Esophagus (tissue), 2 donors: ENCODE measurements at regions not wholly inside any gene's neighbourhood (a gene's known extent, or its start where the extent isn't known, plus 50 kb on each side); places are given as distances from the start of the nearest gene placed in this dataset.
"Not testable (repeated sequence)": the region's sequence is repeated elsewhere in the genome, so short reads cannot be mapped to it uniquely, and the experiment has no call there.

Experiments
- H3K27ac ChIP-seq, 2 donors: one replicate each; pipeline ENCODE4 v1.5.1; 2013; ENCODE audit warnings: low read depth in 2 of 2, mild to moderate bottlenecking in 2 of 2, inconsistent platforms in 1 of 2, low read length in 1 of 2, moderate library complexity in 1 of 2
- H3K27me3 ChIP-seq, 2 donors: one replicate each; pipeline ENCODE4 v1.6.1; 2013; ENCODE audit warnings: low read length in 2 of 2, control low read depth in 1 of 2, mild to moderate bottlenecking in 1 of 2; ENCODE audit not compliant: insufficient read depth in 2 of 2, control insufficient read depth in 1 of 2
- H3K36me3 ChIP-seq, 2 donors: one replicate each; pipeline ENCODE4 v1.6.1; 2013; ENCODE audit warnings: low read length in 1 of 2; ENCODE audit not compliant: control insufficient read depth in 2 of 2, insufficient read depth in 2 of 2
- H3K4me1 ChIP-seq, 2 donors: one replicate each; pipeline ENCODE4 v1.6.1; 2013; ENCODE audit warnings: low read length in 1 of 2; ENCODE audit not compliant: control insufficient read depth in 2 of 2, insufficient read depth in 2 of 2
- H3K4me3 ChIP-seq, 2 donors: one replicate each; pipeline ENCODE4 v1.5.1; 2013; ENCODE audit warnings: low read length in 2 of 2, mild to moderate bottlenecking in 2 of 2, low read depth in 1 of 2, moderate library complexity in 1 of 2
- H3K9me3 ChIP-seq, 2 donors: one replicate each; pipeline ENCODE4 v1.6.1; 2013; ENCODE audit warnings: mild to moderate bottlenecking in 2 of 2, low read depth in 1 of 2, low read length in 1 of 2, moderate library complexity in 1 of 2; ENCODE audit not compliant: control insufficient read depth in 2 of 2, insufficient read depth in 1 of 2
- WGBS, 2 donors: extraction: QIAGEN DNeasy Blood & Tissue Kit; methylation state at CpG; one replicate each; pipeline ENCODE4 v1.1.7; 2013; 5-methylcytosine and 5-hydroxymethylcytosine counted together
- donor health status: healthy with polysubstance abuse.
- donor health status: Bipolar disorder and iron deficiency.

- H3K4me1 ChIP-seq = no peaks in the 10 kb centered on the region
- H3K36me3 ChIP-seq = no peaks in the 10 kb centered on the region
- no peak overlapping the region for H3K27ac ChIP-seq
- no peaks in the 10 kb centered on the region for H3K27me3 ChIP-seq
- H3K9me3 ChIP-seq = no peaks in the 10 kb centered on the region
- WGBS, 2 donors = 17 to 27% methylated on average over 1 of the region's 1 CpG
- H3K4me3 ChIP-seq = no peak overlapping the region
Observed at GRCh38 chr6:80789912-80790570, 683.6 kb downstream of the BCKDHB start.

GRCh38 chr6:80783271-80783670 lies 676.8 kb downstream of the BCKDHB start:
- H3K9me3 ChIP-seq, H3K27ac ChIP-seq, H3K36me3 ChIP-seq, H3K4me1 ChIP-seq, H3K27me3 ChIP-seq, H3K4me3 ChIP-seq: not testable (repeated sequence)
- 90 to 92% methylated on average over 12 of the region's 12 CpGs for WGBS, 2 donors

GRCh38 chr6:80771941-80772340 lies 665.5 kb downstream of the BCKDHB start:
- Histone ChIP-seq H3K36me3 (no peaks in the 10 kb centered on the region), H3K27ac (no peak overlapping the region), H3K4me3 (no peak overlapping the region), H3K27me3 (no peaks in the 10 kb centered on the region), H3K9me3 (no peaks in the 10 kb centered on the region), H3K4me1 (no peaks in the 10 kb centered on the region)
- 19 to 28% methylated on average over 2 of the region's 2 CpGs for WGBS, 2 donors

- Histone ChIP-seq H3K9me3 (no peaks in the 10 kb centered on the region), H3K4me1 (no peaks in the 10 kb centered on the region), H3K4me3 (no peak overlapping the region), H3K27ac (no peak overlapping the region), H3K27me3 (no peaks in the 10 kb centered on the region), H3K36me3 (no peaks in the 10 kb centered on the region)
- 43 to 46% methylated on average over 1 of the region's 1 CpG for WGBS, 2 donors
Observed at GRCh38 chr6:80769106-80769505, 662.6 kb downstream of the BCKDHB start.

GRCh38 chr6:80767808-80768207 lies 661.3 kb downstream of the BCKDHB start:
- WGBS, 2 donors = 24 to 57% methylated on average over 2 of the region's 2 CpGs
- Histone ChIP-seq H3K4me3 (no peak overlapping the region), H3K9me3 (no peaks in the 10 kb centered on the region), H3K36me3 (no peaks in the 10 kb centered on the region), H3K4me1 (no peaks in the 10 kb centered on the region), H3K27ac (no peak overlapping the region), H3K27me3 (no peaks in the 10 kb centered on the region)

GRCh38 chr6:80744213-80744612 lies 637.7 kb downstream of the BCKDHB start:
- Histone ChIP-seq H3K4me1 (no peaks in the 10 kb centered on the region), H3K4me3 (no peak overlapping the region), H3K9me3 (no peaks in the 10 kb centered on the region), H3K36me3 (no peaks in the 10 kb centered on the region), H3K27ac (no peak overlapping the region), H3K27me3 (no peaks in the 10 kb centered on the region)

- Histone ChIP-seq H3K4me1 (no peaks in the 10 kb centered on the region), H3K9me3 (no peaks in the 10 kb centered on the region), H3K27me3 (no peaks in the 10 kb centered on the region), H3K36me3 (no peaks in the 10 kb centered on the region), H3K27ac (no peak overlapping the region), H3K4me3 (no peak overlapping the region)
- WGBS, 2 donors = 27 to 41% methylated on average over 2 of the region's 2 CpGs
Observed at GRCh38 chr6:80742481-80742880, 636.0 kb downstream of the BCKDHB start.

- no peak overlapping the region for H3K4me3 ChIP-seq
- 36 to 56% methylated on average over 2 of the region's 2 CpGs for WGBS, 2 donors
Observed at GRCh38 chr6:80733641-80734040, 627.2 kb downstream of the BCKDHB start.

GRCh38 chr6:80728830-80729229 lies 622.4 kb downstream of the BCKDHB start:
- Histone ChIP-seq H3K27me3 (no peaks in the 10 kb centered on the region), H3K27ac (no peak overlapping the region), H3K4me3 (no peak overlapping the region), H3K9me3 (no peaks in the 10 kb centered on the region), H3K4me1 (no peaks in the 10 kb centered on the region), H3K36me3 (no peaks in the 10 kb centered on the region)
- 43 to 57% methylated on average over 1 of the region's 1 CpG for WGBS, 2 donors

More at GRCh38 chr6:80733641-80734040, 627.2 kb downstream of the BCKDHB start:
- no peaks in the 10 kb centered on the region for H3K27me3 ChIP-seq
- H3K36me3 ChIP-seq = no peaks in the 10 kb centered on the region
- H3K9me3 ChIP-seq = no peaks in the 10 kb centered on the region
- H3K4me1 ChIP-seq = no peaks in the 10 kb centered on the region
- no peak overlapping the region for H3K27ac ChIP-seq

- H3K4me1 ChIP-seq = no peaks in the 10 kb centered on the region
- H3K9me3 ChIP-seq = no peaks in the 10 kb centered on the region
- no peak overlapping the region for H3K4me3 ChIP-seq
- H3K27ac ChIP-seq = no peak overlapping the region
- no peaks in the 10 kb centered on the region for H3K27me3 ChIP-seq
- H3K36me3 ChIP-seq = no peaks in the 10 kb centered on the region
- 0 to 52% methylated on average over 1 of the region's 1 CpG for WGBS, 2 donors
Observed at GRCh38 chr6:80728101-80728750, 621.8 kb downstream of the BCKDHB start.
